GM19035 (cell line): ENCODE measurements at regions not wholly inside any gene's neighbourhood (a gene's known extent, or its start where the extent isn't known, plus 50 kb on each side); places are given as distances from the start of the nearest gene placed in this dataset.
"Not testable (repeated sequence)": the region's sequence is repeated elsewhere in the genome, so short reads cannot be mapped to it uniquely, and the experiment has no call there.

Experiments used
- ATAC-seq: cut with Tn5 transposase; IDR thresholded peaks from one replicate; pipeline ENCODE4 v1.9.1; 2021; ENCODE audit not compliant: unreplicated experiment

GRCh38 chr5:100641833-100642232 lies 106.7 kb downstream of the FAM174A start:
- ATAC-seq = no peak

- ATAC-seq = no peak
Measured at GRCh38 chr5:100643473-100643872, 108.3 kb downstream of the FAM174A start.

GRCh38 chr5:100644185-100644584 lies 109.0 kb downstream of the FAM174A start:
- ATAC-seq = no peak

GRCh38 chr5:100644776-100645175 lies 109.6 kb downstream of the FAM174A start:
- no peak for ATAC-seq

- ATAC-seq = no peak
Measured at GRCh38 chr5:100646011-100646410, 110.8 kb downstream of the FAM174A start.

- ATAC-seq = no peak
Measured at GRCh38 chr5:100646691-100647090, 111.5 kb downstream of the FAM174A start.

GRCh38 chr5:100647461-100648230 lies 112.5 kb downstream of the FAM174A start:
- no peak for ATAC-seq

GRCh38 chr5:100654895-100655294 lies 119.7 kb downstream of the FAM174A start:
- no peak for ATAC-seq

- ATAC-seq = not testable (repeated sequence)
Measured at GRCh38 chr5:100656771-100657170, 121.6 kb downstream of the FAM174A start.

GRCh38 chr5:100659080-100659795 lies 124.1 kb downstream of the FAM174A start:
- no peak for ATAC-seq

GRCh38 chr5:100664140-100664539 lies 129.0 kb downstream of the FAM174A start:
- no peak for ATAC-seq

- no peak for ATAC-seq
Measured at GRCh38 chr5:100667161-100667630, 132.0 kb downstream of the FAM174A start.

- no peak for ATAC-seq
Measured at GRCh38 chr5:100668511-100668910, 133.3 kb downstream of the FAM174A start.

- no peak for ATAC-seq
Measured at GRCh38 chr5:100676817-100677631, 141.8 kb downstream of the FAM174A start.

GRCh38 chr5:100682625-100683024 lies 147.5 kb downstream of the FAM174A start:
- no peak for ATAC-seq

GRCh38 chr5:100683881-100684280 lies 148.7 kb downstream of the FAM174A start:
- no peak for ATAC-seq

GRCh38 chr5:100685122-100685521 lies 149.9 kb downstream of the FAM174A start:
- not testable (repeated sequence) for ATAC-seq

- not testable (repeated sequence) for ATAC-seq
Measured at GRCh38 chr5:100688834-100689233, 153.7 kb downstream of the FAM174A start.

GRCh38 chr5:100690036-100690560 lies 154.9 kb downstream of the FAM174A start:
- ATAC-seq = no peak

GRCh38 chr5:100691085-100691484 lies 155.9 kb downstream of the FAM174A start:
- no peak for ATAC-seq

GRCh38 chr5:100691548-100691947 lies 156.4 kb downstream of the FAM174A start:
- no peak for ATAC-seq
